HG02885 (cell line): ENCODE measurements at regions not wholly inside any gene's neighbourhood (a gene's known extent, or its start where the extent isn't known, plus 50 kb on each side); places are given as distances from the start of the nearest gene placed in this dataset.

Source experiments
- ATAC-seq: cut with Tn5 transposase; IDR thresholded peaks from one replicate; pipeline ENCODE4 v1.9.1; 2021; ENCODE audit warnings: mild to moderate bottlenecking; ENCODE audit not compliant: unreplicated experiment, poor library complexity

- ATAC-seq, result no peak
Observed at GRCh38 chr4:180923486-180923885, 1319.7 kb upstream of the TENM3 start.

- ATAC-seq, result no peak
Observed at GRCh38 chr4:180925805-180926204, 1317.4 kb upstream of the TENM3 start.

GRCh38 chr4:180926277-180926676 is 1316.9 kb upstream of the TENM3 start:
- ATAC-seq, result no peak

- no peak for ATAC-seq
Observed at GRCh38 chr4:180932370-180933001, 1310.7 kb upstream of the TENM3 start.

GRCh38 chr4:180937083-180937482 is 1306.1 kb upstream of the TENM3 start:
- ATAC-seq, result no peak

- no peak for ATAC-seq
Observed at GRCh38 chr4:180940680-180941079, 1302.5 kb upstream of the TENM3 start.

GRCh38 chr4:180942367-180942916 is 1300.8 kb upstream of the TENM3 start:
- no peak for ATAC-seq

- no peak for ATAC-seq
Observed at GRCh38 chr4:180946188-180946587, 1297.0 kb upstream of the TENM3 start.

GRCh38 chr4:180947425-180947824 is 1295.8 kb upstream of the TENM3 start:
- no peak for ATAC-seq

GRCh38 chr4:180949424-180950213 is 1293.6 kb upstream of the TENM3 start:
- ATAC-seq, result no peak

- no peak for ATAC-seq
Observed at GRCh38 chr4:180950377-180950776, 1292.8 kb upstream of the TENM3 start.

GRCh38 chr4:180951312-180951711 is 1291.9 kb upstream of the TENM3 start:
- ATAC-seq, result no peak

GRCh38 chr4:180953572-180953971 is 1289.6 kb upstream of the TENM3 start:
- ATAC-seq, result no peak

- no peak for ATAC-seq
Observed at GRCh38 chr4:180960743-180961401, 1282.3 kb upstream of the TENM3 start.

GRCh38 chr4:180962268-180962667 is 1280.9 kb upstream of the TENM3 start:
- no peak for ATAC-seq

- ATAC-seq, result no peak
Observed at GRCh38 chr4:180966312-180966711, 1276.9 kb upstream of the TENM3 start.

- no peak for ATAC-seq
Observed at GRCh38 chr4:180967936-180968335, 1275.3 kb upstream of the TENM3 start.

GRCh38 chr4:180973894-180974293 is 1269.3 kb upstream of the TENM3 start:
- no peak for ATAC-seq

- ATAC-seq, result no peak
Observed at GRCh38 chr4:180990931-180991330, 1252.3 kb upstream of the TENM3 start.

GRCh38 chr4:180993244-180993836 is 1249.9 kb upstream of the TENM3 start:
- no peak for ATAC-seq

GRCh38 chr4:180994722-180995121 is 1248.5 kb upstream of the TENM3 start:
- ATAC-seq, result no peak
